ENCODE measurements at regions not wholly inside any gene's neighbourhood (a gene's known extent, or its start where the extent isn't known, plus 50 kb on each side); places are given as distances from the start of the nearest gene placed in this dataset.

GRCh38 chr6:113540466-113540865 is 316.7 kb upstream of the MARCKS start:
- Histone ChIP-seq H3K79me2 (ENCODE audit: insufficient read depth, low read length) (no peaks in the 10 kb centered on the region), H3K4me1 (ENCODE audit: control insufficient read depth in 1 of 2, insufficient read depth in 2 of 2, low read length in 2 of 2) (no peaks in the 10 kb centered on the region), H3K27me3 (ENCODE audit: insufficient read depth, low read length) (no peaks in the 10 kb centered on the region), H3K4me3 (replicated peaks in 1 of 2; ENCODE audit: low read depth in 1 of 2, low read length in 2 of 2) (no peak overlapping the region), H3K9ac (ENCODE audit: low read length) (no peak overlapping the region), H2AFZ (ENCODE audit: low read depth, low read length, poor library complexity, severe bottlenecking) (no peak overlapping the region), H4K20me1 (ENCODE audit: insufficient read depth) (no peaks in the 10 kb centered on the region), H3K27ac (ENCODE audit: low read depth, low read length) (no peak overlapping the region), H3K4me2 (ENCODE audit: low read length) (no peak overlapping the region), H3K9me3 (ENCODE audit: control insufficient read depth in 1 of 2, insufficient read depth in 1 of 2, low read depth in 1 of 2, low read length in 2 of 2) (no peaks in the 10 kb centered on the region), H3K36me3 (ENCODE audit: control insufficient read depth in 1 of 2, insufficient read depth in 2 of 2, low read length in 2 of 2) (no peaks in the 10 kb centered on the region), H3K9me2 (ENCODE audit: insufficient read depth) (no peaks in the 10 kb centered on the region)
- TF ChIP-seq CTCF (IDR thresholded peaks at IDR 0.05 in 2 of 3, conservative IDR thresholded peaks at IDR 0.05 in 1 of 3; ENCODE audit: borderline replicate concordance in 1 of 3, insufficient read depth in 1 of 3, low read depth in 2 of 3, low read length in 2 of 3), result no peak
- no peak for TF ChIP-seq EGR1 (IDR thresholded peaks at IDR 0.05; ENCODE audit: low read depth)
- TF ChIP-seq SP1 (IDR thresholded peaks at IDR 0.05; ENCODE audit: low read depth), result no peak
- TF ChIP-seq EZH2 (IDR thresholded peaks at IDR 0.05), result no peak
- ATAC-seq (no peak), DNase-seq (ENCODE audit: low read depth, low spot score) (no peak)
- POLR2A ChIA-PET, result interaction anchor here (0.6 kb wide), 1 partner anchor 120 kb away, joined by 3 read pairs; no protein-coding TSS in a partner anchor
- RAD21 ChIA-PET (ENCODE audit: low non-redundant PET in 1 of 2, low total read pairs in 2 of 2, uncharacterized antibody in 2 of 2, unreplicated experiment in 2 of 2), result no interaction called here
- CTCF ChIA-PET, result no interaction called here
- no TSS peak for BruUV-seq (replicated peaks)
- intact Hi-C loops (cut with micrococcal nuclease), result no loop called here

GRCh38 chr6:113551168-113551567 is 306.0 kb upstream of the MARCKS start:
- Histone ChIP-seq H3K9ac (ENCODE audit: low read length) (no peak overlapping the region), H4K20me1 (ENCODE audit: insufficient read depth) (no peaks in the 10 kb centered on the region), H3K36me3 (ENCODE audit: control insufficient read depth in 1 of 2, insufficient read depth in 2 of 2, low read length in 2 of 2) (no peaks in the 10 kb centered on the region), H3K4me2 (ENCODE audit: low read length) (no peak overlapping the region), H3K27ac (ENCODE audit: low read depth, low read length) (no peak overlapping the region), H3K4me3 (replicated peaks in 1 of 2; ENCODE audit: low read depth in 1 of 2, low read length in 2 of 2) (no peak overlapping the region), H3K9me3 (ENCODE audit: control insufficient read depth in 1 of 2, insufficient read depth in 1 of 2, low read depth in 1 of 2, low read length in 2 of 2) (no peaks in the 10 kb centered on the region), H3K27me3 (ENCODE audit: insufficient read depth, low read length) (no peaks in the 10 kb centered on the region), H3K79me2 (ENCODE audit: insufficient read depth, low read length) (no peaks in the 10 kb centered on the region), H2AFZ (ENCODE audit: low read depth, low read length, poor library complexity, severe bottlenecking) (no peak overlapping the region), H3K4me1 (ENCODE audit: control insufficient read depth in 1 of 2, insufficient read depth in 2 of 2, low read length in 2 of 2) (no peaks in the 10 kb centered on the region), H3K9me2 (ENCODE audit: insufficient read depth) (no peaks in the 10 kb centered on the region)
- intact Hi-C loops (cut with micrococcal nuclease), result no loop called here
- BruUV-seq (replicated peaks), result no TSS peak
- DNase-seq (ENCODE audit: low read depth, low spot score), result no peak
- RAD21 ChIA-PET (ENCODE audit: low non-redundant PET in 1 of 2, low total read pairs in 2 of 2, uncharacterized antibody in 2 of 2, unreplicated experiment in 2 of 2), result no interaction called here
- TF ChIP-seq ATF3 (IDR thresholded peaks at IDR 0.05) (no peak), SIN3A (IDR thresholded peaks at IDR 0.05; ENCODE audit: low read depth) (no peak), ZBTB33 (IDR thresholded peaks at IDR 0.05; ENCODE audit: extremely low read depth, insufficient replicate concordance, low read length) (no peak)
- CTCF ChIA-PET, result no interaction called here
- no peak for ATAC-seq
- POLR2A ChIA-PET, result no interaction called here
